ENCODE measurements at regions not wholly inside any gene's neighbourhood (a gene's known extent, or its start where the extent isn't known, plus 50 kb on each side); places are given as distances from the start of the nearest gene placed in this dataset.

DNA sequence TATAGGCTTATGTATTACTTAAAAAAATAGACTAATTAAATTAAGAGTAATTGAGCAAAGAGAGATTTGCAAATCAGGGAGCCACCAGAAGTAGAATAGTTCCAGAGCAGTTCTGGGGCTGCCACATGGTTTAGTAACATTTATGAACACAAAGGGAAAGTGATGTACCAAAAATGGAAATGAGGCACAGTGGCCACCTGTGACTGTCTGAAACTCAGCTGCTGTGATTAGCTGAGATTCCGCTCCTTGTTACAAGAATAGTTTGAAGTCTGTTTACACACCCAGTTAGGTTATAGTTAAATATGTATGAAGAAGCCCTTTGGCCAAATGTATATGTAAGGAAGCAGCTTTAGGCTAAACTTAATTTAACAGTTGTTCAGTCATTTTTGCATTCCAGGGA, 901.5 kb upstream of the CHORDC1 start:
- TF ChIP-seq, protein P1, sequence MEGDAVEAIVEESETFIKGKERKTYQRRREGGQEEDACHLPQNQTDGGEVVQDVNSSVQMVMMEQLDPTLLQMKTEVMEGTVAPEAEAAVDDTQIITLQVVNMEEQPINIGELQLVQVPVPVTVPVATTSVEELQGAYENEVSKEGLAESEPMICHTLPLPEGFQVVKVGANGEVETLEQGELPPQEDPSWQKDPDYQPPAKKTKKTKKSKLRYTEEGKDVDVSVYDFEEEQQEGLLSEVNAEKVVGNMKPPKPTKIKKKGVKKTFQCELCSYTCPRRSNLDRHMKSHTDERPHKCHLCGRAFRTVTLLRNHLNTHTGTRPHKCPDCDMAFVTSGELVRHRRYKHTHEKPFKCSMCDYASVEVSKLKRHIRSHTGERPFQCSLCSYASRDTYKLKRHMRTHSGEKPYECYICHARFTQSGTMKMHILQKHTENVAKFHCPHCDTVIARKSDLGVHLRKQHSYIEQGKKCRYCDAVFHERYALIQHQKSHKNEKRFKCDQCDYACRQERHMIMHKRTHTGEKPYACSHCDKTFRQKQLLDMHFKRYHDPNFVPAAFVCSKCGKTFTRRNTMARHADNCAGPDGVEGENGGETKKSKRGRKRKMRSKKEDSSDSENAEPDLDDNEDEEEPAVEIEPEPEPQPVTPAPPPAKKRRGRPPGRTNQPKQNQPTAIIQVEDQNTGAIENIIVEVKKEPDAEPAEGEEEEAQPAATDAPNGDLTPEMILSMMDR (IDR thresholded peaks at IDR 0.05; ENCODE audit: low read depth, low read length, poor library complexity, severe bottlenecking) = no peak
- no peak for TF ChIP-seq EZH2phosphoT487 (IDR thresholded peaks at IDR 0.05; ENCODE audit: borderline replicate concordance, low read length)

Data from DOHH2 (cell line).